IMR-90 (cell line): ENCODE measurements at regions not wholly inside any gene's neighbourhood (a gene's known extent, or its start where the extent isn't known, plus 50 kb on each side); places are given as distances from the start of the nearest gene placed in this dataset.

Source experiments
- ATAC-seq: fragments of 200-7000 bp; cut with Tn5 transposase; 2 replicates; pipeline ENCODE4 v1.9.1; 2020; ENCODE audit warnings: low read depth, mild to moderate bottlenecking, moderate library complexity
- BruUV-seq: library from RNA; stranded (reverse); fragments of 400-500 nt; replicated peaks from 2 replicates; lab custom pipeline; 2021; lab: Mats Ljungman, UMichigan
- CTCF ChIA-PET: fragments of 300-600 bp; formaldehyde crosslinking; extraction: SDS; loops from one replicate; lab custom pipeline; 2021; ENCODE audit warnings: antibody characterized with exemption; lab: Yijun Ruan, JAX
- POLR2A ChIA-PET: fragments of 300-600 bp; sonication (Branson Sonifier 250); formaldehyde crosslinking; loops from one replicate; lab custom pipeline; 2022; ENCODE audit warnings: antibody characterized with exemption; ENCODE audit not compliant: unreplicated experiment; lab: Charles Lee
- DNase-seq: peaks from one replicate; pipeline ENCODE4 v3.0.0; 2013
- H2AFZ ChIP-seq: replicated peaks from 2 replicates; pipeline ENCODE3; 2013; ENCODE audit warnings: low read length, mild to moderate bottlenecking; ENCODE audit not compliant: poor library complexity
- H2AK5ac ChIP-seq: 2 replicates; pipeline ENCODE4 v1.6.1; 2013; ENCODE audit warnings: low read depth, low read length, inconsistent platforms
- H2AK9ac ChIP-seq: replicated peaks from 2 replicates; pipeline ENCODE3; 2013; ENCODE audit warnings: mild to moderate bottlenecking, low read depth, low read length, moderate library complexity; ENCODE audit not compliant: poor library complexity
- H2BK120ac ChIP-seq: 2 replicates; pipeline ENCODE4 v1.6.1; 2013; ENCODE audit warnings: low read depth, low read length, inconsistent platforms
- H2BK15ac ChIP-seq: 3 replicates; pipeline ENCODE4 v1.6.1; 2013; ENCODE audit warnings: low read depth, low read length, inconsistent platforms
- H2BK20ac ChIP-seq: 2 replicates; pipeline ENCODE4 v1.6.1; 2013; ENCODE audit warnings: low read depth, mild to moderate bottlenecking, inconsistent platforms, low read length, moderate library complexity
- H2BK5ac ChIP-seq: 2 replicates; pipeline ENCODE4 v1.6.1; 2013; ENCODE audit warnings: mild to moderate bottlenecking, low read depth, low read length, inconsistent platforms; ENCODE audit not compliant: poor library complexity, severe bottlenecking
- H3K14ac ChIP-seq: replicated peaks from 2 replicates; pipeline ENCODE4 v1.6.1; 2013; ENCODE audit warnings: low read depth, low read length, inconsistent platforms
- H3K18ac ChIP-seq: 2 replicates; pipeline ENCODE4 v1.6.1; 2013; ENCODE audit warnings: low read depth, low read length, control low read depth
- H3K23ac ChIP-seq: 2 replicates; pipeline ENCODE4 v1.6.1; 2013; ENCODE audit warnings: low read depth, low read length, inconsistent platforms
- H3K27ac ChIP-seq: 2 replicates; pipeline ENCODE4 v1.5.1; 2013; ENCODE audit warnings: mild to moderate bottlenecking, control low read depth, low read length; ENCODE audit not compliant: insufficient read depth
- H3K27me3 ChIP-seq: 2 replicates; pipeline ENCODE4 v1.6.1; 2013; ENCODE audit warnings: low read length; ENCODE audit not compliant: control insufficient read depth, insufficient read depth
- H3K36me3 ChIP-seq: 2 replicates; pipeline ENCODE4 v1.6.1; 2013; ENCODE audit warnings: low read length, mixed read lengths; ENCODE audit not compliant: control insufficient read depth, insufficient read depth
- H3K4ac ChIP-seq: 2 replicates; pipeline ENCODE4 v1.6.1; 2013; ENCODE audit warnings: low read depth, low read length, inconsistent platforms
- H3K4me1 ChIP-seq: 2 replicates; pipeline ENCODE4 v1.6.1; 2013; ENCODE audit warnings: low read length, mixed read lengths; ENCODE audit not compliant: control insufficient read depth, insufficient read depth
- H3K4me2 ChIP-seq: 2 replicates; pipeline ENCODE4 v1.6.1; 2013; ENCODE audit warnings: low read depth, mild to moderate bottlenecking, control low read depth, low read length, moderate library complexity
- H3K4me3 ChIP-seq: 2 replicates; pipeline ENCODE4 v1.5.1; 2013; ENCODE audit warnings: low read depth, mild to moderate bottlenecking, control low read depth, low read length, moderate library complexity; ENCODE audit not compliant: insufficient read depth
- H3K56ac ChIP-seq: 2 replicates; pipeline ENCODE4 v1.6.1; 2013; ENCODE audit warnings: low read length, inconsistent platforms; ENCODE audit not compliant: insufficient read depth; ENCODE audit errors: extremely low read depth
- H3K79me1 ChIP-seq, 2 experiments: 2 replicates each; pipeline ENCODE4 v1.6.1; 2013; ENCODE audit warnings: low read length in 2 of 2, inconsistent platforms in 1 of 2, low read depth in 1 of 2
- H3K9ac ChIP-seq: 2 replicates; pipeline ENCODE4 v1.6.1; 2013; ENCODE audit warnings: low read depth, low read length, control low read depth
- H3K9me1 ChIP-seq: 2 replicates; pipeline ENCODE4 v1.6.1; 2013; ENCODE audit warnings: low read length, inconsistent platforms; ENCODE audit not compliant: insufficient read depth
- H3K9me3 ChIP-seq: 2 replicates; pipeline ENCODE4 v1.6.1; 2013; ENCODE audit warnings: low read length; ENCODE audit not compliant: control insufficient read depth, insufficient read depth
- H4K20me1 ChIP-seq: 2 replicates; pipeline ENCODE4 v1.6.1; 2013; ENCODE audit warnings: low read length, inconsistent platforms; ENCODE audit not compliant: insufficient read depth
- H4K5ac ChIP-seq: 2 replicates; pipeline ENCODE4 v1.6.1; 2013; ENCODE audit warnings: mild to moderate bottlenecking, low read depth, low read length, control low read depth
- H4K8ac ChIP-seq, 2 experiments: 2 replicates each; pipeline ENCODE4 v1.6.1; 2013; ENCODE audit warnings: low read depth in 2 of 2, low read length in 2 of 2, control low read depth in 1 of 2, inconsistent platforms in 1 of 2
- H4K91ac ChIP-seq: 2 replicates; pipeline ENCODE4 v1.6.1; 2013; ENCODE audit warnings: low read depth, low read length, inconsistent platforms; ENCODE audit not compliant: insufficient read depth
- BHLHE40 ChIP-seq: fragments of 150-350 bp; IDR thresholded peaks from 2 replicates; pipeline ENCODE4 v1.6.1; 2016; ENCODE audit warnings: mild to moderate bottlenecking, low read depth, low read length
- CEBPB ChIP-seq: IDR thresholded peaks from 2 replicates; pipeline ENCODE4 v1.6.1; 2012; ENCODE audit warnings: low read depth, low read length, improper control_type of control experiment
- CHD1 ChIP-seq: IDR thresholded peaks from 2 replicates; pipeline ENCODE4 v1.6.1; 2012; ENCODE audit warnings: low read depth, low read length, improper control_type of control experiment
- CTCF ChIP-seq: conservative IDR thresholded peaks from 2 replicates; pipeline ENCODE4 v1.5.1; 2012; ENCODE audit warnings: mild to moderate bottlenecking, low read depth, low read length, improper control_type of control experiment
- FOS ChIP-seq: fragments of 150-350 bp; IDR thresholded peaks from 2 replicates; pipeline ENCODE4 v1.6.1; 2016; ENCODE audit warnings: low read depth, low read length
- MAFK ChIP-seq: IDR thresholded peaks from 2 replicates; pipeline ENCODE4 v1.6.1; 2012; ENCODE audit warnings: low read depth, low read length, improper control_type of control experiment
- MAZ ChIP-seq: IDR thresholded peaks from 2 replicates; pipeline ENCODE4 v1.6.1; 2012; ENCODE audit warnings: low read depth, mild to moderate bottlenecking, low read length, improper control_type of control experiment, moderate library complexity, borderline replicate concordance
- MXI1 ChIP-seq: IDR thresholded peaks from 2 replicates; pipeline ENCODE4 v1.6.1; 2012; ENCODE audit warnings: low read depth, mild to moderate bottlenecking, low read length, moderate library complexity, borderline replicate concordance
- POLR2A ChIP-seq: IDR thresholded peaks from 2 replicates; pipeline ENCODE4 v1.6.1; 2012; ENCODE audit warnings: mild to moderate bottlenecking, low read depth, low read length
- RAD21 ChIP-seq: IDR thresholded peaks from 2 replicates; pipeline ENCODE4 v1.6.1; 2012; ENCODE audit warnings: low read length, improper control_type of control experiment
- RCOR1 ChIP-seq: IDR thresholded peaks from 2 replicates; pipeline ENCODE4 v1.6.1; 2012; ENCODE audit warnings: mild to moderate bottlenecking, low read length, improper control_type of control experiment; ENCODE audit not compliant: insufficient replicate concordance
- RFX5 ChIP-seq: IDR thresholded peaks from 2 replicates; pipeline ENCODE4 v1.8.0; 2012; ENCODE audit warnings: low read depth, mild to moderate bottlenecking, low read length, moderate library complexity
- WGBS, 2 experiments: methylation state at CpG; one replicate each; pipeline versions ENCODE4 v1.1.5 to v1.1.7; 2013; ENCODE audit warnings: missing lambda C conversion rate in 2 of 2; ENCODE audit not compliant: insufficient read length in 1 of 2; ENCODE audit errors: extremely low coverage in 2 of 2; 5-methylcytosine and 5-hydroxymethylcytosine counted together
- dilution Hi-C: fragments of 300-500 bp; cut with HindIII; formaldehyde crosslinking; loops from one replicate; pipeline ENCODE4 v1.14.3; 2018; ENCODE audit warnings: low sequenced_read_pairs; ENCODE audit not compliant: unreplicated experiment
- in situ Hi-C: fragments of 300-500 bp; cut with MboI; formaldehyde crosslinking; loops from 3 replicates; pipeline ENCODE4 v1.14.3; 2019; ENCODE audit warnings: low sequenced_read_pairs, inconsistent platforms, mixed read lengths
- intact Hi-C: fragments of 100-400 bp; cut with micrococcal nuclease; formaldehyde crosslinking; loops from 2 replicates; pipeline ENCODE4 v1.10.0; 2022
- TF ChIP-seq, protein P1 (sequence below): fragments of 150-350 bp; IDR thresholded peaks from 2 replicates; pipeline ENCODE4 v1.6.1; 2016; ENCODE audit warnings: low read depth, mild to moderate bottlenecking, low read length, moderate library complexity, borderline replicate concordance

DNA sequence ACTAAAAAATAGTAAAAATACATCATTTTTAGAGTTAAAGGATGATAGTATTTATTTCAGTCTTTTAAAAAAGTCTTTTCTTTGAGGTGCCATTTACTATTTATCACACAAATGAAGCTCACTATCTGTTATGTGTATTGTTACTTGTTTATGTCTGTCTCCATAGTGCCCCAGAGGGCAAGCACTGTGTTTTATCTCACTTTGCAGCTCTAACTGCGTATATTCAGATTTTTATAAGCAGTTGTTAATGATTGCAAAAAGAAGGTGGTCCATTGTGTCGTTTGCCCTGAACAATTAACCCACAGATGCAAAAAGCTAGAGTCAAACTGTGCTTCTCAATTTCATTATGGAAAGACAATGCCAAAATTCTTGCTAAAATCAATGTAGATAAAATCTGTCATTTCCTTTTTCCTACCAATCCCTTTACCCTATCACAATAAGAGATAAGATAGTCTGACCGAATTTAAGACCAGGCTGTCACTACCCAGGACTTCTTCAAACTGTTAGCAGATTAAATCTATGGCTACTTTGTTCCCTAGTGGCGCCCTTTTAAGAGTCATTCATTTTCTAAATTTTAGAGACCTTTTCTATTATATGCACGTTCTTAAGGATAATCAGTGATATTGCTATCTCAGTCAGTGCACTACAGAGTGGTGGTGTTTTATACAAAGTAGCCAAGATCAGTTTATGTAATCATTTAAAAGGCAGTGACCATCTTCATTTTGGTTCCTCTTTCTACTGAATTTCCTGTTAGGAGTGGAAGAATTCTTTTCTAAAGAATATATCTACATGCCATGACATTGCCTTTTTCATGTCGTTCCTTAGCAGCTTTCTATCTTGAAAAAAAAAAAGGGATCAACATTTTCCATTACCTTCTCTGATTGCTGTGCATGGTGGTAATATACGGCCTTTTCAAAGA, 133.1 kb upstream of the PRDM1 start:
- ChIA-PET CTCF (interaction anchor here (0.6 kb wide), 1 partner anchor 9 kb away, joined by 3 read pairs; no protein-coding TSS in a partner anchor), POLR2A (interaction anchor here (0.7 kb wide), 1 partner anchor 44 kb away, joined by 3 read pairs; no protein-coding TSS in a partner anchor)
- Histone ChIP-seq H2AK9ac (no peak overlapping the region), H3K9me1 (no peaks in the 10 kb centered on the region), H3K27me3 (no peaks in the 10 kb centered on the region), H4K20me1 (no peaks in the 10 kb centered on the region), H3K9me3 (no peaks in the 10 kb centered on the region), H4K91ac (no peak overlapping the region), H3K79me1 (no peaks in the 10 kb centered on the region), H2AFZ (no peak overlapping the region), H3K23ac (no peak overlapping the region), H3K4ac (no peak overlapping the region), H2BK5ac (no peak overlapping the region), H3K56ac (no peak overlapping the region), H3K9ac (no peak overlapping the region), H2AK5ac (no peak overlapping the region), H4K8ac (no peak overlapping the region), H3K36me3 (no peaks in the 10 kb centered on the region), H3K4me1 (no peaks in the 10 kb centered on the region), H2BK15ac (no peak overlapping the region), H3K4me2 (no peak overlapping the region), H3K14ac (no peak overlapping the region; the same call in 1 of the 2 replicates), H4K5ac (no peak overlapping the region), H3K27ac (no peak overlapping the region), H2BK20ac (no peak overlapping the region), H2BK120ac (no peak overlapping the region), H3K18ac (no peak overlapping the region), H3K4me3 (no peak overlapping the region)
- intact Hi-C loops (no loop called here), in situ Hi-C loops (no loop called here), dilution Hi-C loops (no loop called here)
- ATAC-seq (no peak), DNase-seq (no peak)
- no peak for TF ChIP-seq CTCF
- TF ChIP-seq RFX5: no peak
- TF ChIP-seq FOS: no peak
- TF ChIP-seq BHLHE40: no peak
- TF ChIP-seq RAD21: no peak
- TF ChIP-seq POLR2A: no peak
- TF ChIP-seq CHD1: no peak
- TF ChIP-seq, protein P1, sequence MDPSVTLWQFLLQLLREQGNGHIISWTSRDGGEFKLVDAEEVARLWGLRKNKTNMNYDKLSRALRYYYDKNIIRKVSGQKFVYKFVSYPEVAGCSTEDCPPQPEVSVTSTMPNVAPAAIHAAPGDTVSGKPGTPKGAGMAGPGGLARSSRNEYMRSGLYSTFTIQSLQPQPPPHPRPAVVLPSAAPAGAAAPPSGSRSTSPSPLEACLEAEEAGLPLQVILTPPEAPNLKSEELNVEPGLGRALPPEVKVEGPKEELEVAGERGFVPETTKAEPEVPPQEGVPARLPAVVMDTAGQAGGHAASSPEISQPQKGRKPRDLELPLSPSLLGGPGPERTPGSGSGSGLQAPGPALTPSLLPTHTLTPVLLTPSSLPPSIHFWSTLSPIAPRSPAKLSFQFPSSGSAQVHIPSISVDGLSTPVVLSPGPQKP: no peak
- TF ChIP-seq MAFK: no peak
- TF ChIP-seq MXI1: no peak
- no peak for TF ChIP-seq RCOR1
- TF ChIP-seq MAZ: no peak
- no peak for TF ChIP-seq CEBPB
- BruUV-seq: no TSS peak
- WGBS, 2 experiments: 70% methylated on average over 2 of the region's 7 CpGs; no CpG with 5 or more reads in 1 of the 2 experiments
